IMR-90 (cell line): ENCODE measurements at regions not wholly inside any gene's neighbourhood (a gene's known extent, or its start where the extent isn't known, plus 50 kb on each side); places are given as distances from the start of the nearest gene placed in this dataset.

ENCODE experiments used
- ATAC-seq: fragments of 200-7000 bp; cut with Tn5 transposase; 2 replicates; pipeline ENCODE4 v1.9.1; 2020; ENCODE audit warnings: low read depth, mild to moderate bottlenecking, moderate library complexity
- BruUV-seq: library from RNA; stranded (reverse); fragments of 400-500 nt; replicated peaks from 2 replicates; lab custom pipeline; 2021; lab: Mats Ljungman, UMichigan
- CTCF ChIA-PET: fragments of 300-600 bp; formaldehyde crosslinking; extraction: SDS; loops from one replicate; lab custom pipeline; 2021; ENCODE audit warnings: antibody characterized with exemption; lab: Yijun Ruan, JAX
- POLR2A ChIA-PET: fragments of 300-600 bp; sonication (Branson Sonifier 250); formaldehyde crosslinking; loops from one replicate; lab custom pipeline; 2022; ENCODE audit warnings: antibody characterized with exemption; ENCODE audit not compliant: unreplicated experiment; lab: Charles Lee
- DNase-seq: peaks from one replicate; pipeline ENCODE4 v3.0.0; 2013
- H2AFZ ChIP-seq: replicated peaks from 2 replicates; pipeline ENCODE3; 2013; ENCODE audit warnings: low read length, mild to moderate bottlenecking; ENCODE audit not compliant: poor library complexity
- H2AK5ac ChIP-seq: 2 replicates; pipeline ENCODE4 v1.6.1; 2013; ENCODE audit warnings: low read depth, low read length, inconsistent platforms
- H2AK9ac ChIP-seq: replicated peaks from 2 replicates; pipeline ENCODE3; 2013; ENCODE audit warnings: mild to moderate bottlenecking, low read depth, low read length, moderate library complexity; ENCODE audit not compliant: poor library complexity
- H2BK120ac ChIP-seq: 2 replicates; pipeline ENCODE4 v1.6.1; 2013; ENCODE audit warnings: low read depth, low read length, inconsistent platforms
- H2BK15ac ChIP-seq: 3 replicates; pipeline ENCODE4 v1.6.1; 2013; ENCODE audit warnings: low read depth, low read length, inconsistent platforms
- H2BK20ac ChIP-seq: 2 replicates; pipeline ENCODE4 v1.6.1; 2013; ENCODE audit warnings: low read depth, mild to moderate bottlenecking, inconsistent platforms, low read length, moderate library complexity
- H2BK5ac ChIP-seq: 2 replicates; pipeline ENCODE4 v1.6.1; 2013; ENCODE audit warnings: mild to moderate bottlenecking, low read depth, low read length, inconsistent platforms; ENCODE audit not compliant: poor library complexity, severe bottlenecking
- H3K14ac ChIP-seq: replicated peaks from 2 replicates; pipeline ENCODE4 v1.6.1; 2013; ENCODE audit warnings: low read depth, low read length, inconsistent platforms
- H3K18ac ChIP-seq: 2 replicates; pipeline ENCODE4 v1.6.1; 2013; ENCODE audit warnings: low read depth, low read length, control low read depth
- H3K23ac ChIP-seq: 2 replicates; pipeline ENCODE4 v1.6.1; 2013; ENCODE audit warnings: low read depth, low read length, inconsistent platforms
- H3K27ac ChIP-seq: 2 replicates; pipeline ENCODE4 v1.5.1; 2013; ENCODE audit warnings: mild to moderate bottlenecking, control low read depth, low read length; ENCODE audit not compliant: insufficient read depth
- H3K27me3 ChIP-seq: 2 replicates; pipeline ENCODE4 v1.6.1; 2013; ENCODE audit warnings: low read length; ENCODE audit not compliant: control insufficient read depth, insufficient read depth
- H3K36me3 ChIP-seq: 2 replicates; pipeline ENCODE4 v1.6.1; 2013; ENCODE audit warnings: low read length, mixed read lengths; ENCODE audit not compliant: control insufficient read depth, insufficient read depth
- H3K4ac ChIP-seq: 2 replicates; pipeline ENCODE4 v1.6.1; 2013; ENCODE audit warnings: low read depth, low read length, inconsistent platforms
- H3K4me1 ChIP-seq: 2 replicates; pipeline ENCODE4 v1.6.1; 2013; ENCODE audit warnings: low read length, mixed read lengths; ENCODE audit not compliant: control insufficient read depth, insufficient read depth
- H3K4me2 ChIP-seq: 2 replicates; pipeline ENCODE4 v1.6.1; 2013; ENCODE audit warnings: low read depth, mild to moderate bottlenecking, control low read depth, low read length, moderate library complexity
- H3K4me3 ChIP-seq: 2 replicates; pipeline ENCODE4 v1.5.1; 2013; ENCODE audit warnings: low read depth, mild to moderate bottlenecking, control low read depth, low read length, moderate library complexity; ENCODE audit not compliant: insufficient read depth
- H3K56ac ChIP-seq: 2 replicates; pipeline ENCODE4 v1.6.1; 2013; ENCODE audit warnings: low read length, inconsistent platforms; ENCODE audit not compliant: insufficient read depth; ENCODE audit errors: extremely low read depth
- H3K79me1 ChIP-seq, 2 experiments: 2 replicates each; pipeline ENCODE4 v1.6.1; 2013; ENCODE audit warnings: low read length in 2 of 2, inconsistent platforms in 1 of 2, low read depth in 1 of 2
- H3K9ac ChIP-seq: 2 replicates; pipeline ENCODE4 v1.6.1; 2013; ENCODE audit warnings: low read depth, low read length, control low read depth
- H3K9me1 ChIP-seq: 2 replicates; pipeline ENCODE4 v1.6.1; 2013; ENCODE audit warnings: low read length, inconsistent platforms; ENCODE audit not compliant: insufficient read depth
- H3K9me3 ChIP-seq: 2 replicates; pipeline ENCODE4 v1.6.1; 2013; ENCODE audit warnings: low read length; ENCODE audit not compliant: control insufficient read depth, insufficient read depth
- H4K20me1 ChIP-seq: 2 replicates; pipeline ENCODE4 v1.6.1; 2013; ENCODE audit warnings: low read length, inconsistent platforms; ENCODE audit not compliant: insufficient read depth
- H4K5ac ChIP-seq: 2 replicates; pipeline ENCODE4 v1.6.1; 2013; ENCODE audit warnings: mild to moderate bottlenecking, low read depth, low read length, control low read depth
- H4K8ac ChIP-seq, 2 experiments: 2 replicates each; pipeline ENCODE4 v1.6.1; 2013; ENCODE audit warnings: low read depth in 2 of 2, low read length in 2 of 2, control low read depth in 1 of 2, inconsistent platforms in 1 of 2
- H4K91ac ChIP-seq: 2 replicates; pipeline ENCODE4 v1.6.1; 2013; ENCODE audit warnings: low read depth, low read length, inconsistent platforms; ENCODE audit not compliant: insufficient read depth
- CEBPB ChIP-seq: IDR thresholded peaks from 2 replicates; pipeline ENCODE4 v1.6.1; 2012; ENCODE audit warnings: low read depth, low read length, improper control_type of control experiment
- CHD1 ChIP-seq: IDR thresholded peaks from 2 replicates; pipeline ENCODE4 v1.6.1; 2012; ENCODE audit warnings: low read depth, low read length, improper control_type of control experiment
- FOS ChIP-seq: fragments of 150-350 bp; IDR thresholded peaks from 2 replicates; pipeline ENCODE4 v1.6.1; 2016; ENCODE audit warnings: low read depth, low read length
- MAFK ChIP-seq: IDR thresholded peaks from 2 replicates; pipeline ENCODE4 v1.6.1; 2012; ENCODE audit warnings: low read depth, low read length, improper control_type of control experiment
- MXI1 ChIP-seq: IDR thresholded peaks from 2 replicates; pipeline ENCODE4 v1.6.1; 2012; ENCODE audit warnings: low read depth, mild to moderate bottlenecking, low read length, moderate library complexity, borderline replicate concordance
- RAD21 ChIP-seq: IDR thresholded peaks from 2 replicates; pipeline ENCODE4 v1.6.1; 2012; ENCODE audit warnings: low read length, improper control_type of control experiment
- SMC3 ChIP-seq: fragments of 150-350 bp; IDR thresholded peaks from 2 replicates; pipeline ENCODE4 v1.6.1; 2016; ENCODE audit warnings: low read depth, mild to moderate bottlenecking, antibody characterized with exemption, low read length, moderate library complexity
- WGBS, 2 experiments: methylation state at CpG; one replicate each; pipeline versions ENCODE4 v1.1.5 to v1.1.7; 2013; ENCODE audit warnings: missing lambda C conversion rate in 2 of 2; ENCODE audit not compliant: insufficient read length in 1 of 2; ENCODE audit errors: extremely low coverage in 2 of 2; 5-methylcytosine and 5-hydroxymethylcytosine counted together
- dilution Hi-C: fragments of 300-500 bp; cut with HindIII; formaldehyde crosslinking; loops from one replicate; pipeline ENCODE4 v1.14.3; 2018; ENCODE audit warnings: low sequenced_read_pairs; ENCODE audit not compliant: unreplicated experiment
- in situ Hi-C: fragments of 300-500 bp; cut with MboI; formaldehyde crosslinking; loops from 3 replicates; pipeline ENCODE4 v1.14.3; 2019; ENCODE audit warnings: low sequenced_read_pairs, inconsistent platforms, mixed read lengths
- intact Hi-C: fragments of 100-400 bp; cut with micrococcal nuclease; formaldehyde crosslinking; loops from 2 replicates; pipeline ENCODE4 v1.10.0; 2022
- TF ChIP-seq, protein P1 (sequence below): fragments of 150-350 bp; IDR thresholded peaks from 2 replicates; pipeline ENCODE4 v1.6.1; 2017; ENCODE audit warnings: mild to moderate bottlenecking, antibody characterized with exemption, low read length, low read depth
- TF ChIP-seq, protein P2 (sequence below): fragments of 150-350 bp; IDR thresholded peaks from 2 replicates; pipeline ENCODE4 v1.6.1; 2016; ENCODE audit warnings: low read depth, mild to moderate bottlenecking, low read length, moderate library complexity, borderline replicate concordance
- TF ChIP-seq, protein P3 (sequence below): conservative IDR thresholded peaks from 2 replicates; pipeline ENCODE4 v1.5.1; 2012; ENCODE audit warnings: mild to moderate bottlenecking, low read depth, low read length, improper control_type of control experiment

DNA sequence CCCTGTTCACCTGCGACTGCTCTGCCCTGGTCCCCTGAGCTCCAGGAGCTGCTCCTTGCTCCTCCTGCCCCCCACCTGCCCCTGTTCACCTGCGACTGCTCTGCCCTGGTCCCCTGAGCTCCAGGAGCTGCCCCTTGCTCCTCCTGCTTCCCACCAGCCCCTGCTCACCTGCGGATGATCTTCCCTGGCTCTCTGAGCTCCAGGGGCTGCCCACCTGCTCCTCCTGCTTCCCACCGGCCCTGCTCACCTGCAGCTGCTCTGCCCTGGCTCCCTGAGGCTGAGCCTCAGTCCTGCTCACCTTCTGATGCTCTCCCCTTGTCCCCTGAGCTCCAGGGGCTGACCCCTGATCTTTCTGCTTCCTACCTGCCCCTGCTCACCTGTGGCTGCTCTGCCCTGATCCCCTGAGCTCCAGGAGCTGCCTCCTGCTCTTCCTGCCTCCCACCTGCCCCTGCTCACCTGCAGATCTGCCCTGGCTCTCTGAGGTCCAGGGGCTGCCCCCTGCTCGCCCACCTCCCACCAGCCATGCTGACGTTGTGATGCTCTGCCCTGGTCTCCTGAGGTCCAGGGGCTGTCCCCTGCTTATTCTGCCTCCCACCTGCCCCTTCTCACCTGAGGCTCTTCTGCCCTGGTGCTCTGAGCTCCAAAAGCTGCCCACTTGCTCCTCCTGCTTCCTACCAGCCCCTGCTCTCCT, 219.2 kb downstream of the TMEM121 start:
- DNase-seq, result no peak

More for the DNA sequence above, 219.2 kb downstream of the TMEM121 start:
- dilution Hi-C loops, result no loop called here
- Histone ChIP-seq H2BK5ac (no peak overlapping the region), H3K9ac (no peak overlapping the region), H2AFZ (no peak overlapping the region), H3K9me3 (peaks cover 17% of the 10 kb centered on the region), H4K91ac (no peak overlapping the region), H3K14ac (no peak overlapping the region), H3K23ac (no peak overlapping the region), H3K4me1 (no peaks in the 10 kb centered on the region), H3K79me1 (no peaks in the 10 kb centered on the region), H3K4me2 (no peak overlapping the region), H3K36me3 (no peaks in the 10 kb centered on the region), H2BK15ac (no peak overlapping the region), H2AK5ac (no peak overlapping the region), H3K4ac (no peak overlapping the region), H2BK20ac (no peak overlapping the region), H4K8ac (no peak overlapping the region), H4K5ac (no peak overlapping the region), H2BK120ac (no peak overlapping the region), H3K4me3 (no peak overlapping the region), H2AK9ac (no peak overlapping the region), H3K9me1 (no peaks in the 10 kb centered on the region), H3K27ac (no peak overlapping the region), H3K27me3 (no peaks in the 10 kb centered on the region), H3K18ac (no peak overlapping the region), H3K56ac (no peak overlapping the region), H4K20me1 (no peaks in the 10 kb centered on the region)
- no peak for ATAC-seq
- POLR2A ChIA-PET, result no interaction called here
- in situ Hi-C loops, result no loop called here
- TF ChIP-seq FOS (no peak), RAD21 (no peak), MXI1 (no peak), CEBPB (no peak), SMC3 (no peak), CHD1 (no peak), MAFK (no peak)
- TF ChIP-seq, protein P1, sequence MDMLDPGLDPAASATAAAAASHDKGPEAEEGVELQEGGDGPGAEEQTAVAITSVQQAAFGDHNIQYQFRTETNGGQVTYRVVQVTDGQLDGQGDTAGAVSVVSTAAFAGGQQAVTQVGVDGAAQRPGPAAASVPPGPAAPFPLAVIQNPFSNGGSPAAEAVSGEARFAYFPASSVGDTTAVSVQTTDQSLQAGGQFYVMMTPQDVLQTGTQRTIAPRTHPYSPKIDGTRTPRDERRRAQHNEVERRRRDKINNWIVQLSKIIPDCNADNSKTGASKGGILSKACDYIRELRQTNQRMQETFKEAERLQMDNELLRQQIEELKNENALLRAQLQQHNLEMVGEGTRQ, result no peak
- TF ChIP-seq, protein P2, sequence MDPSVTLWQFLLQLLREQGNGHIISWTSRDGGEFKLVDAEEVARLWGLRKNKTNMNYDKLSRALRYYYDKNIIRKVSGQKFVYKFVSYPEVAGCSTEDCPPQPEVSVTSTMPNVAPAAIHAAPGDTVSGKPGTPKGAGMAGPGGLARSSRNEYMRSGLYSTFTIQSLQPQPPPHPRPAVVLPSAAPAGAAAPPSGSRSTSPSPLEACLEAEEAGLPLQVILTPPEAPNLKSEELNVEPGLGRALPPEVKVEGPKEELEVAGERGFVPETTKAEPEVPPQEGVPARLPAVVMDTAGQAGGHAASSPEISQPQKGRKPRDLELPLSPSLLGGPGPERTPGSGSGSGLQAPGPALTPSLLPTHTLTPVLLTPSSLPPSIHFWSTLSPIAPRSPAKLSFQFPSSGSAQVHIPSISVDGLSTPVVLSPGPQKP, result no peak
- TF ChIP-seq, protein P3, sequence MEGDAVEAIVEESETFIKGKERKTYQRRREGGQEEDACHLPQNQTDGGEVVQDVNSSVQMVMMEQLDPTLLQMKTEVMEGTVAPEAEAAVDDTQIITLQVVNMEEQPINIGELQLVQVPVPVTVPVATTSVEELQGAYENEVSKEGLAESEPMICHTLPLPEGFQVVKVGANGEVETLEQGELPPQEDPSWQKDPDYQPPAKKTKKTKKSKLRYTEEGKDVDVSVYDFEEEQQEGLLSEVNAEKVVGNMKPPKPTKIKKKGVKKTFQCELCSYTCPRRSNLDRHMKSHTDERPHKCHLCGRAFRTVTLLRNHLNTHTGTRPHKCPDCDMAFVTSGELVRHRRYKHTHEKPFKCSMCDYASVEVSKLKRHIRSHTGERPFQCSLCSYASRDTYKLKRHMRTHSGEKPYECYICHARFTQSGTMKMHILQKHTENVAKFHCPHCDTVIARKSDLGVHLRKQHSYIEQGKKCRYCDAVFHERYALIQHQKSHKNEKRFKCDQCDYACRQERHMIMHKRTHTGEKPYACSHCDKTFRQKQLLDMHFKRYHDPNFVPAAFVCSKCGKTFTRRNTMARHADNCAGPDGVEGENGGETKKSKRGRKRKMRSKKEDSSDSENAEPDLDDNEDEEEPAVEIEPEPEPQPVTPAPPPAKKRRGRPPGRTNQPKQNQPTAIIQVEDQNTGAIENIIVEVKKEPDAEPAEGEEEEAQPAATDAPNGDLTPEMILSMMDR, result no peak
- intact Hi-C loops, result no loop called here
- WGBS, 2 experiments, result 46% methylated on average over 6 of the region's 6 CpGs; no CpG with 5 or more reads in 1 of the 2 experiments
- BruUV-seq, result no TSS peak
- CTCF ChIA-PET, result no interaction called here
